Effector memory CD8-positive, alpha-beta T cell (primary cell): ENCODE measurements at regions not wholly inside any gene's neighbourhood (a gene's known extent, or its start where the extent isn't known, plus 50 kb on each side); places are given as distances from the start of the nearest gene placed in this dataset.

Source experiments
- ATAC-seq: fragments of 150-1000 bp; cut with Tn5 transposase; replicated peaks from 2 replicates; pipeline ENCODE4 v1.10.0; 2021; ENCODE audit warnings: mild to moderate bottlenecking, moderate library complexity
- DNase-seq, 3 experiments: peaks; one replicate each; pipeline ENCODE4 v3.0.0; 2021
- H3K27ac Mint-ChIP-seq, 2 donors: one replicate each; pipeline ENCODE4 v1.8.0; 2022; ENCODE audit warnings: mild to moderate bottlenecking in 2 of 2, mixed read lengths in 2 of 2, moderate library complexity in 2 of 2
- H3K27me3 Mint-ChIP-seq, 2 donors: one replicate each; pipeline ENCODE4 v1.8.0; 2022; ENCODE audit warnings: mixed read lengths in 2 of 2
- H3K36me3 Mint-ChIP-seq: one replicate; pipeline ENCODE4 v1.8.0; 2022; ENCODE audit warnings: mild to moderate bottlenecking, moderate library complexity, mixed read lengths; ENCODE audit not compliant: insufficient read depth
- H3K4me1 Mint-ChIP-seq, 2 donors: one replicate each; pipeline ENCODE4 v1.8.0; 2022; ENCODE audit warnings: low read depth in 2 of 2, mixed read lengths in 2 of 2
- H3K4me3 Mint-ChIP-seq, 2 donors: one replicate each; pipeline ENCODE4 v1.8.0; 2022; ENCODE audit warnings: mild to moderate bottlenecking in 2 of 2, mixed read lengths in 2 of 2, moderate library complexity in 2 of 2
- H3K9me3 Mint-ChIP-seq, 2 donors: one replicate each; pipeline ENCODE4 v1.8.0; 2022; ENCODE audit warnings: mixed read lengths in 2 of 2

- H3K36me3 Mint-ChIP-seq: no peaks in the 10 kb centered on the region
- no peak for ATAC-seq
- DNase-seq: no peak
- H3K27ac Mint-ChIP-seq: no peak overlapping the region
- H3K4me1 Mint-ChIP-seq: no peaks in the 10 kb centered on the region
- H3K27me3 Mint-ChIP-seq: no peaks in the 10 kb centered on the region
- H3K4me3 Mint-ChIP-seq: no peak overlapping the region
- peaks cover 0 to 9% of the 10 kb centered on the region in 2 donors for H3K9me3 Mint-ChIP-seq
Observed at GRCh38 chr4:173801876-173802661, 272.0 kb upstream of the HAND2 start.

GRCh38 chr4:173801361-173801760 lies 271.3 kb upstream of the HAND2 start:
- no peak overlapping the region for H3K27ac Mint-ChIP-seq
- no peak overlapping the region for H3K4me3 Mint-ChIP-seq
- H3K4me1 Mint-ChIP-seq: no peaks in the 10 kb centered on the region
- DNase-seq: no peak
- no peaks in the 10 kb centered on the region for H3K27me3 Mint-ChIP-seq
- peaks cover 0 to 9% of the 10 kb centered on the region in 2 donors for H3K9me3 Mint-ChIP-seq
- no peak for ATAC-seq
- no peaks in the 10 kb centered on the region for H3K36me3 Mint-ChIP-seq

- Mint-ChIP-seq H3K27me3 (no peaks in the 10 kb centered on the region), H3K9me3 (peaks cover 0 to 8% of the 10 kb centered on the region in 2 donors), H3K4me1 (no peaks in the 10 kb centered on the region), H3K4me3 (no peak overlapping the region), H3K27ac (no peak overlapping the region), H3K36me3 (no peaks in the 10 kb centered on the region)
- DNase-seq: no peak
- no peak for ATAC-seq
Observed at GRCh38 chr4:173797296-173797695, 267.3 kb upstream of the HAND2 start.

- Mint-ChIP-seq H3K4me3 (no peak overlapping the region), H3K36me3 (no peaks in the 10 kb centered on the region), H3K9me3 (peaks cover 0 to 6% of the 10 kb centered on the region in 2 donors), H3K4me1 (no peaks in the 10 kb centered on the region), H3K27me3 (no peaks in the 10 kb centered on the region), H3K27ac (no peak overlapping the region)
- DNase-seq (no peak), ATAC-seq (no peak)
Observed at GRCh38 chr4:173794662-173795061, 264.6 kb upstream of the HAND2 start.

GRCh38 chr4:173793937-173794510 lies 264.0 kb upstream of the HAND2 start:
- Mint-ChIP-seq H3K27ac (no peak overlapping the region), H3K4me1 (no peaks in the 10 kb centered on the region), H3K4me3 (no peak overlapping the region), H3K36me3 (no peaks in the 10 kb centered on the region), H3K27me3 (no peaks in the 10 kb centered on the region), H3K9me3 (peaks cover 0 to 6% of the 10 kb centered on the region in 2 donors)
- ATAC-seq (no peak), DNase-seq (no peak)

GRCh38 chr4:173782660-173783059 lies 252.6 kb upstream of the HAND2 start:
- DNase-seq (no peak), ATAC-seq (no peak)
- Mint-ChIP-seq H3K9me3 (peaks cover 10% of the 10 kb centered on the region in 2 donors), H3K36me3 (peaks cover 3% of the 10 kb centered on the region), H3K4me3 (no peak overlapping the region), H3K4me1 (no peaks in the 10 kb centered on the region), H3K27ac (no peak overlapping the region), H3K27me3 (no peaks in the 10 kb centered on the region)

GRCh38 chr4:173777921-173778320 lies 247.9 kb upstream of the HAND2 start:
- H3K27me3 Mint-ChIP-seq: no peaks in the 10 kb centered on the region
- DNase-seq (no peak), ATAC-seq (no peak)
- no peak overlapping the region for H3K27ac Mint-ChIP-seq
- no peak overlapping the region for H3K4me3 Mint-ChIP-seq
- H3K4me1 Mint-ChIP-seq: no peaks in the 10 kb centered on the region
- H3K36me3 Mint-ChIP-seq: peaks cover 3% of the 10 kb centered on the region
- H3K9me3 Mint-ChIP-seq: peaks cover 11 to 30% of the 10 kb centered on the region in 2 donors

GRCh38 chr4:173777421-173777820 lies 247.4 kb upstream of the HAND2 start:
- Mint-ChIP-seq H3K27ac (no peak overlapping the region), H3K9me3 (peaks cover 13 to 30% of the 10 kb centered on the region in 2 donors), H3K36me3 (peaks cover 3% of the 10 kb centered on the region), H3K4me1 (no peaks in the 10 kb centered on the region), H3K4me3 (no peak overlapping the region), H3K27me3 (no peaks in the 10 kb centered on the region)
- ATAC-seq: no peak
- no peak for DNase-seq

- DNase-seq (no peak), ATAC-seq (no peak)
- Mint-ChIP-seq H3K4me1 (no peaks in the 10 kb centered on the region), H3K4me3 (no peak overlapping the region), H3K36me3 (no peaks in the 10 kb centered on the region), H3K9me3 (peaks cover 0 to 2% of the 10 kb centered on the region in 2 donors), H3K27ac (no peak overlapping the region), H3K27me3 (no peaks in the 10 kb centered on the region)
Observed at GRCh38 chr4:173769568-173769967, 239.5 kb upstream of the HAND2 start.

GRCh38 chr4:173767650-173768049 lies 237.6 kb upstream of the HAND2 start:
- DNase-seq: no peak
- H3K36me3 Mint-ChIP-seq: no peaks in the 10 kb centered on the region
- ATAC-seq: no peak
- H3K9me3 Mint-ChIP-seq: peaks cover under 1 to 6% of the 10 kb centered on the region in 2 donors
- H3K27me3 Mint-ChIP-seq: no peaks in the 10 kb centered on the region
- H3K4me3 Mint-ChIP-seq: no peak overlapping the region
- H3K4me1 Mint-ChIP-seq: no peaks in the 10 kb centered on the region
- H3K27ac Mint-ChIP-seq: no peak overlapping the region

- Mint-ChIP-seq H3K4me1 (no peaks in the 10 kb centered on the region), H3K4me3 (no peak overlapping the region)
- no peak for ATAC-seq
Observed at GRCh38 chr4:173766171-173766600, 236.2 kb upstream of the HAND2 start.

GRCh38 chr4:173765751-173766150 lies 235.7 kb upstream of the HAND2 start:
- DNase-seq: no peak
- Mint-ChIP-seq H3K4me1 (no peaks in the 10 kb centered on the region), H3K36me3 (no peaks in the 10 kb centered on the region), H3K27ac (no peak overlapping the region), H3K4me3 (no peak overlapping the region), H3K9me3 (peaks cover 5 to 6% of the 10 kb centered on the region in 2 donors), H3K27me3 (peaks cover 0 to 9% of the 10 kb centered on the region in 2 donors)
- ATAC-seq: no peak

More at GRCh38 chr4:173766171-173766600, 236.2 kb upstream of the HAND2 start:
- DNase-seq: no peak
- peaks cover 0 to 9% of the 10 kb centered on the region in 2 donors for H3K27me3 Mint-ChIP-seq
- H3K9me3 Mint-ChIP-seq: peaks cover 5 to 6% of the 10 kb centered on the region in 2 donors
- no peak overlapping the region for H3K27ac Mint-ChIP-seq
- no peaks in the 10 kb centered on the region for H3K36me3 Mint-ChIP-seq

- DNase-seq (no peak), ATAC-seq (no peak)
- no peaks in the 10 kb centered on the region for H3K4me1 Mint-ChIP-seq
- no peak overlapping the region for H3K27ac Mint-ChIP-seq
- peaks cover 5 to 6% of the 10 kb centered on the region in 2 donors for H3K9me3 Mint-ChIP-seq
- no peaks in the 10 kb centered on the region for H3K36me3 Mint-ChIP-seq
- peaks cover 0 to 9% of the 10 kb centered on the region in 2 donors for H3K27me3 Mint-ChIP-seq
- H3K4me3 Mint-ChIP-seq: no peak overlapping the region
Observed at GRCh38 chr4:173763389-173763788, 233.4 kb upstream of the HAND2 start.

- no peaks in the 10 kb centered on the region for H3K4me1 Mint-ChIP-seq
- no peak for ATAC-seq
- H3K36me3 Mint-ChIP-seq: no peaks in the 10 kb centered on the region
- no peak overlapping the region for H3K27ac Mint-ChIP-seq
- no peak overlapping the region for H3K4me3 Mint-ChIP-seq
- peaks cover 5 to 6% of the 10 kb centered on the region in 2 donors for H3K9me3 Mint-ChIP-seq
- DNase-seq: no peak
- peaks cover 0 to 9% of the 10 kb centered on the region in 2 donors for H3K27me3 Mint-ChIP-seq
Observed at GRCh38 chr4:173761938-173762337, 231.9 kb upstream of the HAND2 start.
